HG03025 (cell line): ENCODE measurements at regions not wholly inside any gene's neighbourhood (a gene's known extent, or its start where the extent isn't known, plus 50 kb on each side); places are given as distances from the start of the nearest gene placed in this dataset.

ENCODE experiments used
- ATAC-seq: cut with Tn5 transposase; IDR thresholded peaks from one replicate; pipeline ENCODE4 v1.9.1; 2021; ENCODE audit warnings: mild to moderate bottlenecking, moderate library complexity; ENCODE audit not compliant: unreplicated experiment, low FRiP score

GRCh38 chr12:125919856-125920470 lies 854.7 kb downstream of the AACS start:
- ATAC-seq = no peak

- ATAC-seq = no peak
Measured at GRCh38 chr12:125922330-125922729, 857.1 kb downstream of the AACS start.

GRCh38 chr12:125936502-125936901 lies 871.3 kb downstream of the AACS start:
- no peak for ATAC-seq

- ATAC-seq = no peak
Measured at GRCh38 chr12:125944446-125944845, 879.2 kb downstream of the AACS start.

- no peak for ATAC-seq
Measured at GRCh38 chr12:125949471-125949870, 884.2 kb downstream of the AACS start.

- no peak for ATAC-seq
Measured at GRCh38 chr12:125954362-125954761, 889.1 kb downstream of the AACS start.

GRCh38 chr12:125956186-125956585 lies 891.0 kb downstream of the AACS start:
- ATAC-seq = no peak

GRCh38 chr12:125966641-125967040 lies 901.4 kb downstream of the AACS start:
- ATAC-seq = no peak

- no peak for ATAC-seq
Measured at GRCh38 chr12:125968413-125968812, 903.2 kb downstream of the AACS start.

GRCh38 chr12:125971981-125972380 lies 906.7 kb downstream of the AACS start:
- no peak for ATAC-seq

GRCh38 chr12:125978286-125978685 lies 913.1 kb downstream of the AACS start:
- no peak for ATAC-seq

- no peak for ATAC-seq
Measured at GRCh38 chr12:125981610-125982253, 916.5 kb downstream of the AACS start.

- no peak for ATAC-seq
Measured at GRCh38 chr12:125983094-125983783, 918.0 kb downstream of the AACS start.

- no peak for ATAC-seq
Measured at GRCh38 chr12:125983784-125984500, 918.7 kb downstream of the AACS start.

GRCh38 chr12:125988545-125988944 lies 923.3 kb downstream of the AACS start:
- no peak for ATAC-seq

- ATAC-seq = no peak
Measured at GRCh38 chr12:125989696-125990095, 924.5 kb downstream of the AACS start.

GRCh38 chr12:125996443-125996842 lies 931.2 kb downstream of the AACS start:
- ATAC-seq = no peak

- no peak for ATAC-seq
Measured at GRCh38 chr12:125999628-126000027, 934.4 kb downstream of the AACS start.

- ATAC-seq = no peak
Measured at GRCh38 chr12:126019385-126019784, 954.1 kb downstream of the AACS start.

GRCh38 chr12:126021675-126022074 lies 956.4 kb downstream of the AACS start:
- ATAC-seq = no peak

GRCh38 chr12:126027825-126028224 lies 962.6 kb downstream of the AACS start:
- no peak for ATAC-seq
